ENCODE measurements at regions not wholly inside any gene's neighbourhood (a gene's known extent, or its start where the extent isn't known, plus 50 kb on each side); places are given as distances from the start of the nearest gene placed in this dataset.

- DNase-seq, result no peak
Measured at GRCh38 chr6:24987446-24988115, 51.8 kb upstream of the RIPOR2 start.

GRCh38 chr6:24988562-24988961, 52.8 kb upstream of the RIPOR2 start:
- DNase-seq, result no peak

DNA sequence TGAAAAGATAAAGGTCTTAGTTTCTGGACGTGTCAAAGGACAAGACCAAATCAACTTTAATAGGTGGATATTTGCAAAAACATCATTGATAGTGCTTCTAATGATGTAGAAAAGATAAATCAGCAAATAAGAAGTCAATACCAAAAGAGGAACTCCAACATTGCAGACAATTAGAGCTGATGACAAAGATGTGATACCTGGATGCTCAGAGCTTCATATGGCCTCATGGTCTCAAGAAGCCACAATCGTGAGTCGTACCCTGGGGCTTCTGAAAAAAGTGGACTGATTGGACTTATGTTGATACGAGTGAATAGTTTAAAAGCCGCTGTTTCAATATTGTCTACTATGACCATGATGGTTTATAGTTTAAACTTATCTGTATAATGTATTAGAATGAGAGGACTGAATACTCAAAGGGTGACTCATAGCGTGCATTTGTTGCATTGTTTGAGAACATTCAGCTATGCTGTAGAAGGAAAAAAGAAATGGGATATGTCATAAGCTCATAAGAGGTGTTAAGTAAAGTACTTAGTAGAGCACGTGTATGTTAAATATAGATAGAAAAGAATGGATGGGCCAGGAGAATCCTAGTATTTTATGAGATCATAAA, 54.6 kb upstream of the RIPOR2 start:
- no peak for DNase-seq

- DNase-seq, result no peak
Measured at GRCh38 chr6:24990944-24991809, 55.4 kb upstream of the RIPOR2 start.

DNA sequence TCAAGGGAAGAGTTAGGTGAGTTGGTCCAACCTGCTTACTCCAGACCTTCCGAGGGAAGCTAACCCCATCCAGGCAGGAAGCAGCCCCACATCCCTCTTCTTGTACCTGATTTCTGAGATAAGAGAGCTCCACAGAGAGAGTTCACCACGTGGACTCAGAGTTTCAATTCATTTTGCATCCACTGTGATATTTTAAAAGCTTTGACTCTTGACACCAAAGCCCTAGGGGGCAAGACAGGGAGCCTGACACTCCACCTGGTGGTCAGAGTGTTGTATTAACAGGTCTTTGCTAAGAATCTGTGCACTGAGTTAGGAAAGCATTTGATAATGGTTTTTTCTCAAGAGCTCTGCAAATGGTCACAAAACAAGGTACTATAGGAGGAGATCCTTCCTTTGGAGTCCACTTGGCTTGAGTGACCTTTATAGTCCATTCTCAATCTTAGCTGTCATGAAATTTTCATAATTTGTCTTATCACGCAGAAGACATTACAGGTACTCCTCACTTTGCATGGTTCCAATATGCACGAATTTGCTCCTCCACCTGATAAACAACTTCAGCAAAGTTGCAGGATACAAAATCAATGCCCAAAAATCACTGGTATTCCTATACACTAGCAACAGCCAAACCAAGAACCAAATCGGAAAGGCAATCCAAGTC, 56.2 kb upstream of the RIPOR2 start:
- peak; percentile 34 for DNase-seq

DNA sequence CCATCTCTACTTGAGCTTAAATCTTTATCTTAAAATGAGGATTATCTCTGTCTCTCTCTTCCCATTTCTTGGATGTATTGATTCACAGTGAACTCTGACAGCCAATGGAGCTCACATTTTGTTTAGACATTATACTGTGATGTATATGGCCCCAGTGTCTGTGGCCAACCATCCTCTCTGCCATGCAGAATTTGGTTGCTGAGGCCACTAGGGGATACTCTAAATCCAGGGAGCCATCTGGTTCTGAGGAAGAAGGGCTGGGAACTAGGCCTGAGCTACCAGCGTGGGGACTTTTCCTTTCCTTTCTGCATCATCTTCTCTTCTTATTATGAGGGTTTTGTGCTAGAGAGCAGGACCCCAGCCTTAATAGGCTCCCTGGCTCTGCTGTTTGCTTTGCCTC, 59.1 kb upstream of the RIPOR2 start:
- no peak for DNase-seq

- DNase-seq, result no peak
Measured at GRCh38 chr6:24995270-24995669, 59.5 kb upstream of the RIPOR2 start.

DNA sequence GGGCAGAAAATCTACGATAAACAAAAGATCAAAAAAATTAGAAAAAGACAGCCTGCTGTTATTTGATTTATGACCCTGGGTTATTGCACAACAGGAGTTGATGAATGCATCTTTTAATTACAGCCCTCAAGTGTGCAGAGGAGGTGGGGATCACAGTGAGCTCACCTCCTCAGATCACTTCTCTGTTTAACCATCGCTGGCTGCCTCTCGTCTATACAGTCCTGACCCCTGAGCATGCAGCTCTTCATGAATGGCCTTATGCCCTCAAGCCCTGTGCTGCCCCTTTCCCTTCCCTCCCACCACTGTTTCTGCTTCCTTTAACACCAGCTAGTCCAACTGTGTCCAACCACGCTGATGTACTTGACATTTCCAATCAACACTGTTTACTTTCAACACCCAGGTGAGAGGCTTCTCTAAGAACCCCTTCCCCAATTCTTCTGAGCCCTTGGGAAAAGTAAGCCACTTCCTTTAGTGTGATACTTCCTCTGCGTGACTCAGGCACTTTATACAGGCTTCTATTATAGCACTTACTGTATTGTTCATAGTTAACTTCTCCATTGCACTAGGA, 60.6 kb upstream of the RIPOR2 start:
- DNase-seq, result no peak

DNA sequence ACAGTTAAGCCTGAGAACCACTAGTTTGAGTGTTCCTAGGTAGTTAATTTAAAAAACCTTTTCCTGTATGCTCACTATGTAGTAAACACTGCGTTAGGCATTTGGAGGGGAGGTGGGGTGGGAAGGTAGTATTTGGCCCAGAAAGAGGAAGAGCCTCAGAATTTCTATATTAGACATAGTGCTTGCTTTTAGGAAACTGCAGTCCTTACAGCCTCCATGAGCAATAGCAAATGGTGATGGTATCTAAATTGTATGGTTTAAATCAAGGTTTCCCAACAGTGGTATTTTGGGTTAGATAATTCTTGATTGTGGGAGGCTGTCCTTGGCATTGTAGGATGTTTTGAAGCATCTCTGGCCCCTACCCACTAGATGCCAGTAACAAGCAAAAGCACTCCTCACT, 61.5 kb upstream of the RIPOR2 start:
- no peak for DNase-seq

GRCh38 chr6:24997905-24998304, 62.1 kb upstream of the RIPOR2 start:
- DNase-seq, result no peak

DNA sequence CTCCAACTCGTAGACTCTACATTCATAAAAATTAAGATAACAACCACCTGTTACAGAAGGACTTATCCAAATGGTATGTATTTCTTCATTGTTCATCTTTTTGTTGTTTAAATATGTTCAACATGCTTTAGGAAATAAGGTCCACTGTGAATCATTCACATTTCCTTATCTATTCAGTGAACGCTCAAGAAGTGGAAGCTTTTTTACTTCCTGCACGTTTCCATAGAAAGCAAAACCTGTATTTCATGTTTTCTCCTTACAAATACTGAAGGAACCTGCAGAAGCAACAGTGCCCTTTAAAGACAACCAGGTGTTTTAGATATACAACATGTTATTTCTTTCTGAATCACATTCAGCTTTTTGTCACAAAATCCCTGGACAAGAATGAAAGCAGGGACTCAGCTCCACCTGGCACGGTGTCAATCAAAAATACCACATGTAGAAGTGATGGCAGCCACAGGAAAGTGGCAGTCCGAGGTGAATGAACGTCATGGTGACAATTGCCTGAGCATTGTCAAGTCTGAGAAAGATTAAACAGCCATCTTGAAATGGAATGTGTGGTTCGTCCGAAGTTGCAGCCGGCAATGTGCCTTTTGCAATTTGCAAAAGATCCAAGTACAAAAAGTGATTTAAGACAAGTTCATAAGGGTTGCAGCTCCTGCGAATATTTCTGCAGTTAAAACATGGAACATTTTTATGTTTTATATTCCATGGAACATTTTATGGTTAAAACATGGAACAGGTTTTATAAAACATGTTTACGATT, 66.7 kb upstream of the RIPOR2 start:
- DNase-seq, result no peak

DNA sequence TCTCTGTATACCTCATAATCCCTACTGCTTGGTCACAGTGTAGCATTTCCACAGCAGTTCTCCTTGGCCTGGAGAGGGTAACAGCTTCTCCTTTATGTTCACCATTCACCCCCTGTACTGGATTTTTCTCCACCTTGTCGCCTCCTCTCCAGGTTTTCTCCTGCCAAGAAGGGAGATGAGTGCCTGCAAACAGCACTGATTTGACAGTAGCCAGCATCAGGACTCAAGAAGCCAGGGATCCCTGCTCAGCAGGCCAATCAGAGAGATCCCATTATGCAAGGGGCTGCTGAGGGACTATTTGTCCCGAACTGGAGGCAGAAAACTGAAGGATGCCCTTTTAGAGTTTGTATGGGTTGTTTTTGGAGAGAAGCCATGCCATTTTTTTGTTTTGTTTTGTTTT, 68.6 kb upstream of the RIPOR2 start:
- no peak for DNase-seq

DNA sequence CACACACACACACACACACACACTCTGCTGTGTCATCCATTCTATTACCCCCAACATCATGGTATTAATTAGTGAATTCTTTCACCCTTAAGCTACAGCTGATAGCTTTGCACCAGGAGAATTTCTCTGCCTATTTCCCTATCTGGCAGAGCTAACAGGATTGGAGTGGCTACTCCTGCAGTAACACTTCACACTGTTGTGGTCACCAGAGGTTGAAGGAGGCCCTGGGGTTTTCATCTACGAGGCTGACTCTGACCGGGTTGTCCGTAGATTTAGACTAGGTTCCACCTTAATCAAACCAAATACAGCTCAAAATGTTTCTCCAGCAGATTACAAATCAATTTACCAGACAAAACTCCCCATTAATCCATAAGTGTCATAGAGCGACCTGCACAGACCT, 69.2 kb upstream of the RIPOR2 start:
- DNase-seq, result no peak

DNA sequence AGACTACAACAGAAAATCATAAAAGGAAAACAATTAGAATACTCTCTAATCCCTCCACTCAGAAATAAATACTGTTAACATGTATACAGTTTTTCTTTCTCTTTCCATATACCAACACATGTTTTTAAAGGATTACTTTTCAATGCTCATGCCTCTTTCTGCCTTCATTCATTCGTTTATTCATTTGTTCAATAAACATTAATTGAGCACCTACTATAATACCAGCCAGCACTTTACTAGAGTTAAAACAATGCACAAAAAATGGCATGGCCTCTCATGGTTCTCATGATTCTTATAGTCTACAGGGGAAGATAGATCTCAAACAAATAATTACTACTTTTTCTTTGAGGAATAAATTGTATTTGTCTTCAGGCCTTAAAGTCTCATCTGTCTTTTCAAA, 70.3 kb upstream of the RIPOR2 start:
- DNase-seq, result no peak

DNA sequence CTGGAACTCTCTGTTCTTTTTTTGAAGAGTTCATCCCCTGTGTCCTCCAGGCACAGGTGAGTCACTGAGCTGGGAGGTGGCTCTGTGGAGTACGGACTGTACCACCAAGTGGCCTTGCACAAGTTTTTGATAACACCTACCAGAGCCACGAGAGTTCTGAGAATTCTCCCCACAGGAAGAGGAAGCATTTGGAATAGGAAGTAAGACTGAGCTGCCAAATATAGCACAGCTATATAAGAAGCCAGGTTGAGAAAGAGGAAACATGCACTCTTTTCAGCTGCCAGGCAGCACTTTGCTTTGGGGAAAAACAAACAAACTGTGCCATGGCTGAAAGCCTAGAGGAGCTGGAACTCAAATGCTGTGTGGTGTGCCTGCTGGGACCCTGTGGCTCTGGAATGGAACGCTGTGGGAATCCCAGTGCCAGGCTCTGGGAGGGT, 70.8 kb upstream of the RIPOR2 start:
- no peak for DNase-seq

DNA sequence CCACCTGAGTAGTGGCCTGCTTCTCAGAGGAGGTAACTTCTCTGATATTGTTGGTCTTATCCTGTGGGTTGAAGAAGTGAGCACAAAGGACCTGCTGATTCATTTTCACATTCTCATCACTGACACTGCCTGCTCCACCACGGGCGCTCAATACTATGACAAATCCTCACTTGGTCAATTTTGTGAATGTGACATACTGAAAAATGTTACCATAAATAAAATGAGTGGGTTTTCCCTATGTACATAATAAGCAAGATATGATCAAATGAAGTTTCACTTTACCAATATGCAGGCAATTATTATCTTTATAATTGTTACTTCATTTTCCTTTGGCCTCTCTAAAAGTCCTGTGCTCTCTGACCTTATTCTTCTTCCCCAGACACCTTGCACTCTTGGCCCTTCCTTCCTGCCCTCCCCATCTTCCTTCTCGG, 71.5 kb upstream of the RIPOR2 start:
- DNase-seq, result no peak

- DNase-seq, result no peak
Measured at GRCh38 chr6:25008707-25009392, 73.1 kb upstream of the RIPOR2 start.

DNA sequence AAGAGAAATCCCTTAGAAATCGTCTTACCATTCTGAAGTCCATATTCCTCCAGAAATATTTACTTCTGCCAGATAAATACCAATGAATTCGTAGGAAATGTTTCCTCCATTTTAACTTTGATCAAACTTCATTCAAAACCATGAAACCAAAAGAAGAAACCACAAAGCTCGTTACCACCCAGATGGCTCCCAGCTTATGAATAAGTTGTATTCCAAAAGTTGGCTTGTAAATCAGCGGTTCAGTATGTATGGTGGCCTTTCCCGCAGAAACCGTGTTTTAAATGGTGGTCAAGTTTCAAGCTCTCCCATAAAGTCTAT, 73.6 kb upstream of the RIPOR2 start:
- DNase-seq, result no peak

- DNase-seq, result no peak
Measured at GRCh38 chr6:25010176-25010575, 74.4 kb upstream of the RIPOR2 start.

DNA sequence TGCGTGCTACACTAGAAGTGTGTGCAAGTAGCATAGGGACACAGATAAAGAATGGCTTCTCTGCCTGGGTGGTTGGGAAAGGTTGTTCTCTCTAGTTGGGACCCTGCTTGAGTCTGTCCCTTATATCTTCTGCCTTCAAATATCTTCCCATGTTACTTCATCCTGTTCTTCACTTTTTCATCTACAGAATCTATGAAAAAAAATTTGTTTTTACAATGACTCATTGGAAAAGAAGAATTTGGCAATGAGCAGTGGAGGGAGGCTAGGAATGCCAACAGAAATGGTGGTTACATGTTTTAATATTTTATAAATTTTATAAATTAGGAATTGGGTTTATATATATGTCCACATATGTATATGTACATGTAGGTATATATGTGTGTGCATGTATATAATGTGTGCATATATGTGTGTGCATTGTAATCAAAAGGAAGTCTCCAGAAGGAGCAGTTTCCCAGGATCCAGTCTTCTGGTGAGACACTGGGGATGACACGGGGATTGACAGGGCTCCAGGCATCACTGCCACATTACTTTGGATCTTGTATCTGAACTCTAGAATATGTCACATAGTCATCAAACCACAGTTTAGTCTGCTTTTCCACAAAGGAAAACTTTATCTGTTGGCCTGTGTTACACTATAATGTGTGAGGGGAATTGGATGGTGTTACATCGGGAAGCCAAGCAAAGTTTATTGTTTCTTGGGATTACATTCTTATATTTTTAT, 75.3 kb upstream of the RIPOR2 start:
- no peak for DNase-seq

GRCh38 chr6:25012657-25013056, 76.9 kb upstream of the RIPOR2 start:
- no peak for DNase-seq
